ENCODE measurements at regions not wholly inside any gene's neighbourhood (a gene's known extent, or its start where the extent isn't known, plus 50 kb on each side); places are given as distances from the start of the nearest gene placed in this dataset.

DNA sequence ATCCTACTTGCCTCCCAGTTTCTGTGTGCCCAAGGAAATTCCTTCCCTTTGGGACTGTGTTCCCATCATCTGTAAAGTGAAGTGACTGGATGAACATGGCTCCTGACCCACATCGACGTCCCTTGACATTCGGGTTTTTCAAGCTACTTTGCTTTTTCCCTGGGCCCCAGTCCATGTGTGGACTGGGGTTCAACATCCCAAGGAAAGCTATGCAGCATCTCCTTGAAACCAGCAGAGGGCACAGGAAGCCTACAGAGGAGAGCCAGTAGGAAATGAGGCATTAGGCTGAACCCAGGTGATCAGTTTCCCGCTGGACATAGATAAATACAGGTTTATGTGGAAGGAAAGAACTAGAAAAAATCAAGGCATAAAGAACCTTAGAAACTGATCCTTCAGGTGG is 145.1 kb upstream of the ARHGEF9 start:
- Mint-ChIP-seq H3K9me3 (peaks cover 10% of the 10 kb centered on the region), H3K27me3 (no peaks in the 10 kb centered on the region), H3K27ac (no peak overlapping the region), H3K36me3 (no peaks in the 10 kb centered on the region), H3K4me3 (no peak overlapping the region), H3K4me1 (ENCODE audit: low read depth) (no peaks in the 10 kb centered on the region)
- intact Hi-C loops (cut with micrococcal nuclease) = no loop called here
- POLR2A ChIA-PET = no interaction called here
- CTCF ChIA-PET = no interaction called here
- no peak for DNase-seq

DNA sequence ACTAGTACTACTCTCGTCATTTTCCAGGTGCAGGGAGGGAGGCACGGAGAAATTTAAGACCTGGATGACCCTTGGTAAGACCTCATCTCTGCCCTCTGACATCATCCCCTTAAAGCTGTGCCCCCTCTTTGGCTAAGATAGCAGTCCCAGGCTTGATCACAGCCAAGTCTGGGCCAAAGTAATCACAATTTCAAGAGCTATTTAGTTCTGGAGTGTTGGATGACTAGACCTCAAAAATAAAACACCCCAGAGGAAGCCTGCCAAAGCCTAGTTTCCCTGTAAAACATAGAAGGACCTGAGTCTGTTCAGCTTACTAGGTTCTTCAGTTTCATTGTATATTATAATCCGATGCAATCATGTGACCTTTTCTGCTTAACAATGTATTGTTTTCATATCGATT is 144.6 kb upstream of the ARHGEF9 start:
- POLR2A ChIA-PET = no interaction called here
- CTCF ChIA-PET = no interaction called here
- Mint-ChIP-seq H3K27ac (no peak overlapping the region), H3K36me3 (no peaks in the 10 kb centered on the region), H3K4me1 (ENCODE audit: low read depth) (no peaks in the 10 kb centered on the region), H3K27me3 (no peaks in the 10 kb centered on the region), H3K4me3 (no peak overlapping the region), H3K9me3 (peaks cover 12% of the 10 kb centered on the region)
- no peak for DNase-seq
- intact Hi-C loops (cut with micrococcal nuclease) = no loop called here

DNA sequence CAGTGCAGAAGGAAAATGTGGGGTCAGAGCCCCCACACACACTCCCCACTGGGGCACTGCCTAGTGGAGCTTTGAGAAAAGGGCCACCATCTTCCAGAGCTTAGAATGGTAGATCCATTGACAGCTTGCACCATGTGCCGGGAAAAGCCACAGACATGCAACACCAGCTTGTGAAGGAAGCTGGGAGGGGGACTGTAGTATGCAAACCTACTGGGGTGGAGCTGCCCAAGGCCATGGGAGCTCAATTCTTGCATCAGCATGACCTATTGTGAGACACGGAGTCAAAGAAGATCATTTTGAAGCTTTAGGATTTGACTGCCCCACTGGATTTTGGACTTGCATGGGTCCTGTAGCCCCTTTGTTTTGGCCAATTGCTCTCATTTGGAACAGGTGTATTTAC is 142.8 kb upstream of the ARHGEF9 start:
- Mint-ChIP-seq H3K4me3 (no peak overlapping the region), H3K36me3 (no peaks in the 10 kb centered on the region)
- no peak for DNase-seq

DNA sequence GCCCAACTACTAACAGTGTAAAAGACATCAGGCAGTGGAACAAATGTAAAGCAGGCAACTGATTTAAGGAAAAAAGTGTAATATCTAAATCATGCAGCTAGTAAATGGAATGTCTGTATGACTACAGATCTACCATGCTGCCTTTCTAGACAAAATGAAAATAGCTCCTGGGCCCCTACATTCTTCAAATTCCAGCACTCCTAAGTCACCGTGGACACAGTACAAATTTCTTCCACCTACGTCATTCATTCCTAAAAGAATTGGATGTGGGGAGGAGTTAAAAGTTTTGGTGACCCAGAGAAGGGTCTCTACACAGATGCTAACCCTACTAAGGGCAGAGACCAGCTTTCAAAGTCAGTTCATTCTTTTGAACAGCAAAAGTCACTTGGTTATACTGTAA is 137.2 kb upstream of the ARHGEF9 start:
- Mint-ChIP-seq H3K27ac (no peak overlapping the region), H3K36me3 (no peaks in the 10 kb centered on the region), H3K27me3 (no peaks in the 10 kb centered on the region), H3K9me3 (peaks cover 32% of the 10 kb centered on the region), H3K4me3 (no peak overlapping the region), H3K4me1 (ENCODE audit: low read depth) (no peaks in the 10 kb centered on the region)
- CTCF ChIA-PET = no interaction called here
- POLR2A ChIA-PET = no interaction called here
- no peak for DNase-seq
- intact Hi-C loops (cut with micrococcal nuclease) = no loop called here

More for the DNA sequence above, 142.8 kb upstream of the ARHGEF9 start:
- no peaks in the 10 kb centered on the region for H3K27me3 Mint-ChIP-seq
- ChIA-PET CTCF (no interaction called here), POLR2A (no interaction called here)
- H3K4me1 Mint-ChIP-seq (ENCODE audit: low read depth) = no peaks in the 10 kb centered on the region
- no peak overlapping the region for H3K27ac Mint-ChIP-seq
- intact Hi-C loops (cut with micrococcal nuclease) = no loop called here
- peaks cover 15% of the 10 kb centered on the region for H3K9me3 Mint-ChIP-seq

DNA sequence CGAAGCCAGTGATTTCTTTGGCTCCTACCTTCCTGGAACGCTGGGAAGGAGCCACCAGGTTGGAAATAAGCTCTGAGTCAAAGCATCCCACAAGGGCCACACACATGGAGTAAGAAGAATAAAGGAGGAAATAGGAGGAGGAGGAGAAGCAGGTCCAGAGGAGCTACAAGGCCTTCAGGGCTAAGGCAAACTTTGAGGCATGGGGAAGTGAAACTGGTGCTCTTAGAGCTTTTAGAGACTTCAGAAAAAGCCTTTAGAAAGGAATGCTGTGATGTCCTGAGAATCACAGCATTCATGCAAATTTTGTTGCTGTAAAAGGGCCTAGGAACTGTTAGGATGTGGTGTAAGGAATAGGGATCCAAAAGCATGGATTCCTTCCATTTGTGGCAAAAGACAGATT is 135.9 kb upstream of the ARHGEF9 start:
- intact Hi-C loops (cut with micrococcal nuclease) = no loop called here
- Mint-ChIP-seq H3K27me3 (no peaks in the 10 kb centered on the region), H3K9me3 (peaks cover 27% of the 10 kb centered on the region), H3K4me3 (no peak overlapping the region), H3K36me3 (no peaks in the 10 kb centered on the region), H3K27ac (no peak overlapping the region), H3K4me1 (ENCODE audit: low read depth) (no peaks in the 10 kb centered on the region)
- CTCF ChIA-PET = no interaction called here
- POLR2A ChIA-PET = no interaction called here
- no peak for DNase-seq

DNA sequence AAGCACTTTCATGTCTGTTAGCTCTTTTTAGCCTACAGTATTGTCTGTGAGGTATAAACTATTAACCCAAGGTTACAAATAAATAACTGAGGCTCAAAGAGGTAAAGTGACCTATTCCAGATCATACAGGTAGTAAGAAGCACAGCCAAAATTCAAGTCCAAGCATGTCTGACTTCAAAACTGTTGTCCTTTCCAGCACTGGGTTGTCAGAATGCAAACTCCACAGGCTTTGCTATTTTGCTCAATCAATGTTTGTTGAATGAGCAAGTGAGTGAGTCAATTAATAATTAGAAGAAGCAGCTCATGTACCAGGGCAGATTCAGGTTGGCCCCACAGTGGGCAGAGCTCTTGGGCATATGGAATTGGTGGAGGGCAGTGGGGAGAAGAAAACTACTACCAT is 134.1 kb upstream of the ARHGEF9 start:
- Mint-ChIP-seq H3K36me3 (no peaks in the 10 kb centered on the region), H3K4me1 (ENCODE audit: low read depth) (no peaks in the 10 kb centered on the region), H3K9me3 (peaks cover 27% of the 10 kb centered on the region), H3K4me3 (no peak overlapping the region), H3K27me3 (no peaks in the 10 kb centered on the region), H3K27ac (no peak overlapping the region)
- intact Hi-C loops (cut with micrococcal nuclease) = no loop called here
- ChIA-PET POLR2A (no interaction called here), CTCF (no interaction called here)
- no peak for DNase-seq

DNA sequence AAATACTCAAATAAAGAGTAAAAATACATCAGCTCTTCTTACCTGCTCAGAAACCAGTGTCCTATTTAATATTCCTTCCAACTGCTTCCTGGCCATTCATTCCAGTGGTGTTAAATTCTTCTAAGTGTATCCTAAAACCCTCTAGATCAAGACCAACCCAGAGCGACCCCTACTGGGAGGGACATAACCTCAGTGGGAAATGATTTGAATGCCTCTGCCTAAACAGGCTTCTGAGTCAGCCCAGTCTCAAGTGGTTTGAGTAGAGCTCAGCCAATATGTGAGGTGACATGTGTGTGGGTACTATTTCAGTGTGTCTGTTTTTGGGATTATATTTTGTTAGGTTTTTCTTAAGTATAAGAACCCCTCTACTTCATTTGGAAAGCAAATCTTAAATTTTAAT is 133.6 kb upstream of the ARHGEF9 start:
- CTCF ChIA-PET = interaction anchor here (0.7 kb wide), 1 partner anchor 258 kb away, joined by 3 read pairs; no protein-coding TSS in a partner anchor
- POLR2A ChIA-PET = no interaction called here

DNA sequence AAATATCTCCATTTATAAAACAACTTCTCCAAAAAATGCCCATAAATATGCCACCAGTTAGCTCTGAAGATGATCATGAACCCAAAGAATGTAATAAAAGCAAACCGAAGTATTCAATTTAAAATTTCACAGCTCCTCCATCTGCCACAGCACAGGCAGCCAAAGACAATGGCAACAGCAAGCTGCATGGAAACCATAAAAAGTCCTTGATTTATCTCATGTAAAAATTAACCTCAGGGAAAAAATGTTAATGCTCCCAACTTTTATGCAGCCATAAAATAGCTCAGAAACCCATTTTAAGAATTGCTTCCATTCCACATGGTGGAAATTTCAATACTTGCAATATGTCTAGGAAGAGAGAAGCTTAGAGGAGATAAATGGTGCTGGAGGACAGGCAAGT is 132.3 kb upstream of the ARHGEF9 start:
- intact Hi-C loops (cut with micrococcal nuclease) = no loop called here
- DNase-seq = no peak
- H3K9me3 Mint-ChIP-seq = peaks cover 31% of the 10 kb centered on the region
- H3K36me3 Mint-ChIP-seq = no peaks in the 10 kb centered on the region
- ChIA-PET POLR2A (no interaction called here), CTCF (no interaction called here)
- no peaks in the 10 kb centered on the region for H3K27me3 Mint-ChIP-seq
- H3K4me1 Mint-ChIP-seq (ENCODE audit: low read depth) = no peaks in the 10 kb centered on the region
- no peak overlapping the region for H3K27ac Mint-ChIP-seq
- H3K4me3 Mint-ChIP-seq = no peak overlapping the region

More for the DNA sequence above, 133.6 kb upstream of the ARHGEF9 start:
- H3K36me3 Mint-ChIP-seq = no peaks in the 10 kb centered on the region
- DNase-seq = no peak
- no peak overlapping the region for H3K4me3 Mint-ChIP-seq
- no peaks in the 10 kb centered on the region for H3K4me1 Mint-ChIP-seq (ENCODE audit: low read depth)
- intact Hi-C loops (cut with micrococcal nuclease) = no loop called here
- no peak overlapping the region for H3K27ac Mint-ChIP-seq
- H3K27me3 Mint-ChIP-seq = no peaks in the 10 kb centered on the region
- H3K9me3 Mint-ChIP-seq = peaks cover 27% of the 10 kb centered on the region

DNA sequence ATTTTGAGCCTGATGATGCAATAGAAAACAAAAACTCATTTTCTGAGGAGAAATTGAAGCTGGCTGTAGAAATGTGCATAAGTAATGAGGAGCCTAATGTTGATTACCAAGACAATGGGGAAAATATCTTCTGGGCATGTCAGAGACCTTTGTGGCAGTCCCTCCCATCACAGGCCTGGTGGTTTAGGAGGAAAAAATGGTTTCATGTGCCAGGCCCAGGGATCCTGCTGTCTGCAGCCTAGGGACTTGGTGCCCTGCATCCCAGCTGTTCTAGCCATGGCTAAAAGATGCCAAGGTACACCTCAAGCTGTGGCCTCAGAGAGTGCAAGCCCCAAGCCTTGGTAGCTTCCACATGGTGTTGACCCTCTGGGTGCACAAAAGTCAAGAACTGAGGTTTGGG is 128.7 kb upstream of the ARHGEF9 start:
- CTCF ChIA-PET = no interaction called here
- Mint-ChIP-seq H3K36me3 (no peaks in the 10 kb centered on the region), H3K27ac (no peak overlapping the region), H3K9me3 (peaks cover 16% of the 10 kb centered on the region), H3K4me1 (ENCODE audit: low read depth) (no peaks in the 10 kb centered on the region), H3K4me3 (no peak overlapping the region), H3K27me3 (no peaks in the 10 kb centered on the region)
- intact Hi-C loops (cut with micrococcal nuclease) = no loop called here
- DNase-seq = no peak
- POLR2A ChIA-PET = no interaction called here

DNA sequence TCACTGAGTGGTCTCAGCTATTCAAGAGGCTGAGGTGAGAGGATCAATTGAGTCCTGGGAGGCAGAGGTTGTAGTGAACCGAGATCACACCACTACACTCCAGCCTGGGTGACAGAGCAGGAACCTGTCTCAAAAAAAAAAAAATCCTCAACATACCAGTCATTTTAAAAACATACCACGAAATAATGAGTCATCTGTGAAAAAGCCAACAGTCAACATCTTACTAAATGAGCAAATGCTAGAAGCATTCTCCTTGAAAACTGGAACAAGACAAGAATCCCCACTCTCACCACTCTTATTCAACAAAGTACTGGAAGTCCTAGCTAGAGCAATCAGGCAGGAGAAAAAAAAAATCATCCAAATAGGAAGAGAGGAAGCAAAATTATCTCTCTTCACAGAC is 104.0 kb upstream of the ARHGEF9 start:
- Mint-ChIP-seq H3K36me3 (no peaks in the 10 kb centered on the region), H3K27me3 (no peaks in the 10 kb centered on the region), H3K4me3 (no peak overlapping the region), H3K4me1 (ENCODE audit: low read depth) (no peaks in the 10 kb centered on the region), H3K27ac (no peak overlapping the region), H3K9me3 (peaks cover 40% of the 10 kb centered on the region)
- intact Hi-C loops (cut with micrococcal nuclease) = no loop called here
- DNase-seq = no peak
- ChIA-PET POLR2A (no interaction called here), CTCF (no interaction called here)

DNA sequence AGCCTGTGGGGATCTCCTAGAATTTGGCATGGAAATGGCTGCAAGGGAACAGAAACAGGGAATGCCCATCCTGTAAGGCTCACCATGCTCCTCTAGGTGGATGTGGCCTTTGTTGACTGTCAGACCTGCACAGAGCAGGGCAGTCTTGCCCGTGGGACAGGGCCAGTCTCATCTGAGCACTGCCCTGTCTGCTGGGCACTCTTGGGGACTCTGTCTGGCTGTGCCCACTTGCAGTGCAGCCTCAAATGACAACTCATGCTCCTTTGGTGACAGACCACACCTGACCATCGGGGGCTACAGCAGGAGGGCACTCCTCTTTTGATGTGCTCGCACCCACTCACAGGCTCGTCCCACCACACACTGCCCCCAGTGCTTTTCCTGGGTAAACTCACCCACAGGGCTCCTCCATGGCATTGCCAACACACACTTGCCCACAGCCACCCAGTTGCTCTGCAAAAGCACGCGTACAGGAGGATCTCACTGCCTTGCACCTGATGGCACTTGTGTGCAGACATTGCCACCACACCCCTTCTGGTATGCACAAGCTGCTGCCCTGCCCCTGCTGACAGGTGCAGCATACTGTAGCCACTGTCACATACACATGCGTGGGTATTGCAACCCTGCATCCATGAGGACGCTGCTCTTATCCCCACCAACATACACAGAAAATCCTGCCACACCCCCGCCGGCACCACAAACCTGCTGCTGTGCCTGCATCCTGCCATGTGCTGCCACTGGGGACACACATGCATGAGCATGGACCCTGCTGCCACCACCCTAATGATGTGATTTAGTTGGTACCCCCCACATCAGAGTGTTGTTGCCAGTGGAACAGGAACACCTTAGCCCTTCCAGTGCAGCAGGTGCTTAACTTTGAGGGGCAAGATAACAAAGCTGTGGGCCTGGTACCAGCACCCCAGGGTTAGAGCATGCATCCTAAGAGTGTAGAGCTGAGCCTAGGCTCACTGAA is 100.1 kb upstream of the ARHGEF9 start:
- no peak overlapping the region for H3K27ac Mint-ChIP-seq
- CTCF ChIA-PET = no interaction called here
- POLR2A ChIA-PET = no interaction called here

DNA sequence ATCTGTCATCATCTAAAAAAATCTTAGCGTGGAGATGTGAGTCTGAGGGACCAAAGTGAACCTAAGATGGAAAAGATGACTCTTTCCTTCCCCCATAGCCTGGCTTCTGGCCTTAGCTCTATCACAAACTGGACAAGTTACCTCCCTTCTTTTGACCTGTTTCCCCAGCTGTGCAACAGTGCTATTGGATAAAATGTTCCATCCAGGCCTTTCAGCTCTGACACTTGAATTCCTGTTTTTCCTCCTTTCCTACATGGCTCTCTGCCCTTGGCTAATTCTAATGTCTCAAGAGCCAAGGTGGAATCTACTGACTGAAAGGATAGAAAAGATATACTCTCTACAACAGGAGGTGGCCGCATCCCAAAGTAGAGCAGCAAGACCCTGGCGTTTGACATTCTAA is 84.5 kb upstream of the ARHGEF9 start:
- no peaks in the 10 kb centered on the region for H3K4me1 Mint-ChIP-seq (ENCODE audit: low read depth)
- intact Hi-C loops (cut with micrococcal nuclease) = no loop called here
- CTCF ChIA-PET = no interaction called here

More for the DNA sequence above, 100.1 kb upstream of the ARHGEF9 start:
- Mint-ChIP-seq H3K9me3 (peaks cover 25% of the 10 kb centered on the region), H3K27me3 (no peaks in the 10 kb centered on the region), H3K36me3 (no peaks in the 10 kb centered on the region), H3K4me3 (no peak overlapping the region), H3K4me1 (ENCODE audit: low read depth) (no peaks in the 10 kb centered on the region)
- DNase-seq = no peak
- intact Hi-C loops (cut with micrococcal nuclease) = no loop called here

DNA sequence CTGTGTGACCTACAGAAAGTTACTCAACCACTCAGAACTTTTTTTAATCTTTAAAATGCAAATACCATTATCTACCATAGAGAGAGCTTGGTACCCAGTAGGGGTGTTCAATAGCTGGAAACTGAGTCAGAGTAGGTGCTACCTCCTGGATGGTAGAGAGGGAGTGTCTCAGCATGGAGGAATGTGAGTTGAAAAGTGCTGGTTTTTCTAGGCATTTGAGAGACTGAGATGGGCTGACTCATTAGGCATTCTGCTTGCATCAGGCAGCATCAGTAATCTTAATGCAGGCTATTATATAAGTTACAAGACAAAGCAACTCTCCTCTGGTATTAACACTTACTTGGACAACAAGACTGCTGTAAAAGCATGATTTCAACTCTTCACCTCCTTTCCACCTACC is 70.9 kb upstream of the ARHGEF9 start:
- no peaks in the 10 kb centered on the region for H3K27me3 Mint-ChIP-seq
- intact Hi-C loops (cut with micrococcal nuclease) = no loop called here
- no peak for DNase-seq
- no peak overlapping the region for H3K4me3 Mint-ChIP-seq
- POLR2A ChIA-PET = no interaction called here
- H3K4me1 Mint-ChIP-seq (ENCODE audit: low read depth) = no peaks in the 10 kb centered on the region
- H3K27ac Mint-ChIP-seq = no peak overlapping the region
- H3K36me3 Mint-ChIP-seq = no peaks in the 10 kb centered on the region
- CTCF ChIA-PET = no interaction called here
- H3K9me3 Mint-ChIP-seq = no peaks in the 10 kb centered on the region

More for the DNA sequence above, 84.5 kb upstream of the ARHGEF9 start:
- Mint-ChIP-seq H3K9me3 (peaks cover 4% of the 10 kb centered on the region), H3K27me3 (no peaks in the 10 kb centered on the region), H3K36me3 (no peaks in the 10 kb centered on the region), H3K27ac (no peak overlapping the region), H3K4me3 (no peak overlapping the region)
- no peak for DNase-seq
- POLR2A ChIA-PET = no interaction called here

Data from activated CD4-positive, alpha-beta memory T cell treated with anti-CD3 and anti-CD28 coated beads for 36 hours (primary cell).